Esophagus muscularis mucosa (tissue), 4 donors: ENCODE measurements at regions not wholly inside any gene's neighbourhood (a gene's known extent, or its start where the extent isn't known, plus 50 kb on each side); places are given as distances from the start of the nearest gene placed in this dataset.

ENCODE experiments used
- DNase-seq: peaks from one replicate; pipeline ENCODE4 v3.0.0-alpha.2; 2017; ENCODE audit errors: extremely low spot score
- H3K27ac ChIP-seq, 4 donors: fragments of 200-600 bp; sonication (generic); replicated peaks in 1 of 4; 1 replicate in 3 of 4; 2 replicates in 1 of 4; pipeline ENCODE4 v1.5.1; 2016 to 2019; ENCODE audit warnings: mild to moderate bottlenecking in 1 of 4
- H3K27me3 ChIP-seq, 4 donors: fragments of 200-600 bp; sonication (generic); one replicate each; pipeline versions ENCODE4 v1.5.1 to v1.6.0; 2016 to 2019
- H3K36me3 ChIP-seq, 4 donors: fragments of 200-600 bp; sonication (generic); one replicate each; pipeline ENCODE4 v1.5.1; 2016 to 2019
- H3K4me1 ChIP-seq, 4 donors: fragments of 200-600 bp; sonication (generic); one replicate each; pipeline ENCODE4 v1.5.1; 2016 to 2019
- H3K4me3 ChIP-seq, 4 donors: fragments of 200-600 bp; sonication (generic); 1 replicate in 2 of 4; 2 replicates in 2 of 4; pipeline ENCODE4 v1.5.1; 2016 to 2019; ENCODE audit warnings: mild to moderate bottlenecking in 4 of 4, moderate library complexity in 1 of 4
- H3K9me3 ChIP-seq, 4 donors: fragments of 200-600 bp; sonication (generic); 1 replicate in 3 of 4; 2 replicates in 1 of 4; pipeline ENCODE4 v1.5.1; 2016 to 2019
- EP300 ChIP-seq: sonication (generic); formaldehyde crosslinking; IDR thresholded peaks from one replicate; pipeline ENCODE4 v1.6.1; 2017; ENCODE audit warnings: antibody characterized with exemption
- POLR2A ChIP-seq: fragments of 450-650 bp; IDR thresholded peaks from one replicate; pipeline ENCODE4 v1.6.1; 2017; ENCODE audit warnings: antibody characterized with exemption, moderate library complexity, mild to moderate bottlenecking, low read depth
- POLR2AphosphoS5 ChIP-seq, 2 donors: sonication (generic); formaldehyde crosslinking; IDR thresholded peaks; one replicate each; pipeline ENCODE4 v1.6.1; 2017; ENCODE audit warnings: antibody characterized with exemption in 2 of 2
- WGBS: methylation state at CpG from one replicate; pipeline ENCODE4 v1.1.5; 2018; 5-methylcytosine and 5-hydroxymethylcytosine counted together
- intact Hi-C: fragments of 100-400 bp; cut with DNase I; formaldehyde crosslinking; loops from one replicate; pipeline ENCODE4 v1.15.1; 2023
- TF ChIP-seq, protein P1 (sequence below), 3 experiments: fragments of 200-600 bp in 2 of 3; fragments of 450-650 bp in 1 of 3; sonication (generic) in 2 of 3; IDR thresholded peaks; one replicate each; pipeline ENCODE4 v1.5.1; 2017 to 2019; ENCODE audit warnings: antibody characterized with exemption in 3 of 3, mild to moderate bottlenecking in 2 of 3, moderate library complexity in 1 of 3

- peaks cover 0 to 64% (median 0%) of the 10 kb centered on the region in 4 donors for H3K27me3 ChIP-seq
- no peak overlapping the region for H3K4me3 ChIP-seq
- DNase-seq = no peak
- no peaks in the 10 kb centered on the region for H3K36me3 ChIP-seq
- H3K4me1 ChIP-seq = no peaks in the 10 kb centered on the region
- intact Hi-C loops = no loop called here
- TF ChIP-seq, protein P1, sequence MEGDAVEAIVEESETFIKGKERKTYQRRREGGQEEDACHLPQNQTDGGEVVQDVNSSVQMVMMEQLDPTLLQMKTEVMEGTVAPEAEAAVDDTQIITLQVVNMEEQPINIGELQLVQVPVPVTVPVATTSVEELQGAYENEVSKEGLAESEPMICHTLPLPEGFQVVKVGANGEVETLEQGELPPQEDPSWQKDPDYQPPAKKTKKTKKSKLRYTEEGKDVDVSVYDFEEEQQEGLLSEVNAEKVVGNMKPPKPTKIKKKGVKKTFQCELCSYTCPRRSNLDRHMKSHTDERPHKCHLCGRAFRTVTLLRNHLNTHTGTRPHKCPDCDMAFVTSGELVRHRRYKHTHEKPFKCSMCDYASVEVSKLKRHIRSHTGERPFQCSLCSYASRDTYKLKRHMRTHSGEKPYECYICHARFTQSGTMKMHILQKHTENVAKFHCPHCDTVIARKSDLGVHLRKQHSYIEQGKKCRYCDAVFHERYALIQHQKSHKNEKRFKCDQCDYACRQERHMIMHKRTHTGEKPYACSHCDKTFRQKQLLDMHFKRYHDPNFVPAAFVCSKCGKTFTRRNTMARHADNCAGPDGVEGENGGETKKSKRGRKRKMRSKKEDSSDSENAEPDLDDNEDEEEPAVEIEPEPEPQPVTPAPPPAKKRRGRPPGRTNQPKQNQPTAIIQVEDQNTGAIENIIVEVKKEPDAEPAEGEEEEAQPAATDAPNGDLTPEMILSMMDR (IDR thresholded peaks at IDR 0.05) = no peak
- TF ChIP-seq POLR2AphosphoS5 (IDR thresholded peaks at IDR 0.05) = no peak
- H3K27ac ChIP-seq = no peak overlapping the region
- 85% methylated on average over 10 of the region's 10 CpGs for WGBS
- peaks cover 0 to 20% (median 12%) of the 10 kb centered on the region in 4 donors for H3K9me3 ChIP-seq
These were observed 402.8 kb downstream of the BRD1 start for GRCh38 chr22:49424893-49425270.

DNA sequence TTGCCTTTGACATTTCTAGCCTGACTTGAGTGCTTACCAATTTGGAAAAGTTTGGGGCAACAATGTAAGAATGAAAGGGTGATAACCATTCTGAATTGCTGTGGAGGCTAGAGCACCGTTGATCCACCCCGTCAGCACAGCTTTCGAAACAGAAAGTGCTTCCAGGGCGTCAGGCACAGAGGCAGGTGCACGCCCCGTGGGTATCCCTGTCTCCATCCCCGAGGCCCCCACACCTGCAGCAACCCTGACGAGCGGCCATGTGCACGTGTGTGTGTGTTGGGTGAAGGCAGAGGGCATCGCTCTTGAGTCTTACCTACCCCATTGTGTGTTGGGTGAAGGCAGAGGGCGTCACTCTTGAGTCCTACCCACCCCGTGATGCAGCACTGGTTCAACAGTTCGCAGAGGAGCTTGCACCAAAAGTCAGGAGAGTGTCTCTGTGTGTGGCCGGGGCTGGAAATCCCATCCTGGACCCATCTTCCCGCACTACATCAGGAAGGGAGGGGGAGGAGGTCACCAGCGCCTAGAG is 404.5 kb downstream of the BRD1 start:
- H3K36me3 ChIP-seq = no peaks in the 10 kb centered on the region
- H3K4me1 ChIP-seq = no peaks in the 10 kb centered on the region
- intact Hi-C loops = no loop called here
- no peak overlapping the region for H3K27ac ChIP-seq
- WGBS = 89% methylated on average over 16 of the region's 17 CpGs
- TF ChIP-seq EP300 (no peak), POLR2AphosphoS5 (IDR thresholded peaks at IDR 0.05) (no peak), POLR2A (no peak)
- TF ChIP-seq, protein P1 (IDR thresholded peaks at IDR 0.05) = no peak
- DNase-seq = no peak
- H3K9me3 ChIP-seq = peaks cover 0 to 20% (median 12%) of the 10 kb centered on the region in 4 donors
- no peak overlapping the region for H3K4me3 ChIP-seq
- H3K27me3 ChIP-seq = peaks cover 0 to 65% (median 0%) of the 10 kb centered on the region in 4 donors

GRCh38 chr22:49422701-49423100 is 405.0 kb downstream of the BRD1 start:
- H3K4me1 ChIP-seq = no peaks in the 10 kb centered on the region
- H3K4me3 ChIP-seq = no peak overlapping the region
- intact Hi-C loops = no loop called here
- DNase-seq = no peak
- peaks cover 0 to 20% (median 12%) of the 10 kb centered on the region in 4 donors for H3K9me3 ChIP-seq
- peaks cover 0 to 63% (median 0%) of the 10 kb centered on the region in 4 donors for H3K27me3 ChIP-seq
- 32% methylated on average over 2 of the region's 2 CpGs for WGBS
- H3K36me3 ChIP-seq = no peaks in the 10 kb centered on the region
- H3K27ac ChIP-seq = no peak overlapping the region
- TF ChIP-seq POLR2A = no peak
- TF ChIP-seq EP300 = no peak
- TF ChIP-seq, protein P1 (IDR thresholded peaks at IDR 0.05) = no peak
- no peak for TF ChIP-seq POLR2AphosphoS5 (IDR thresholded peaks at IDR 0.05)

DNA sequence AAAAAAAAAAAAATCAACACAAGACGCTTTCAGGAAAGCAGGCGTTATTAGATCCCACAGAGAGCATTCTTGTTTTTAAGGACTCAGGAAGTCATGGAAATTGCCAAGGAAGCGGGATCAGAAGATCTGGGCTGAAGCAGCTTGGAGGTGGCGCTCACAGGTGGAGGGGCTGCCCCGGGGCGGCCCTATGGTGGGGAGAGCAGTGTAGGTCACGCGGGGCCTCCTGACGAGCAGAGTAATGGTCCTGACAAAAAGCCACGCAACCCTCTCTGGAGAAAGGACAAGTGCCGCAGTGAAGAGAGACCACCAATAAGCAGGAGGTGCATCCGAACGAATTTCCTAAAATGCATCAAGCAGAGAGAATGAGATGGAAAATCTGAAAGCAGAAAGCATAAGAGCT is 407.0 kb downstream of the BRD1 start:
- H3K27ac ChIP-seq = no peak overlapping the region
- intact Hi-C loops = no loop called here
- 83% methylated on average over 13 of the region's 13 CpGs for WGBS
- peaks cover 0 to 60% (median 0%) of the 10 kb centered on the region in 4 donors for H3K27me3 ChIP-seq
- no peak overlapping the region for H3K4me3 ChIP-seq
- no peaks in the 10 kb centered on the region for H3K4me1 ChIP-seq
- DNase-seq = no peak
- H3K9me3 ChIP-seq = peaks cover 0 to 20% (median 12%) of the 10 kb centered on the region in 4 donors
- TF ChIP-seq EP300 = no peak
- TF ChIP-seq POLR2A = no peak
- TF ChIP-seq, protein P1 (IDR thresholded peaks at IDR 0.05) = no peak
- no peak for TF ChIP-seq POLR2AphosphoS5 (IDR thresholded peaks at IDR 0.05)
- no peaks in the 10 kb centered on the region for H3K36me3 ChIP-seq

GRCh38 chr22:49419661-49420060 is 408.0 kb downstream of the BRD1 start:
- no peak for DNase-seq
- Histone ChIP-seq H3K4me3 (no peak overlapping the region), H3K9me3 (peaks cover 0 to 20% (median 12%) of the 10 kb centered on the region in 4 donors), H3K4me1 (no peaks in the 10 kb centered on the region), H3K27me3 (peaks cover 0 to 57% (median 0%) of the 10 kb centered on the region in 4 donors), H3K36me3 (no peaks in the 10 kb centered on the region), H3K27ac (no peak overlapping the region)
- no peak for TF ChIP-seq POLR2A
- TF ChIP-seq POLR2AphosphoS5 (IDR thresholded peaks at IDR 0.05) = no peak
- TF ChIP-seq, protein P1 (IDR thresholded peaks at IDR 0.05) = no peak
- no peak for TF ChIP-seq EP300
- intact Hi-C loops = no loop called here
- WGBS = 76% methylated on average over 6 of the region's 6 CpGs
